Spleen (tissue), 11 donors: ENCODE measurements at regions not wholly inside any gene's neighbourhood (a gene's known extent, or its start where the extent isn't known, plus 50 kb on each side); places are given as distances from the start of the nearest gene placed in this dataset.

ENCODE experiments used
- DNase-seq: peaks from one replicate; pipeline ENCODE4 v3.0.0-alpha.2; 2020
- H3K27ac ChIP-seq, 8 donors: fragments of 200-600 bp; sonication (generic) in 7 of 8; 1 replicate in 4 of 8; 2 replicates in 4 of 8; pipeline versions ENCODE4 v1.5.0 to v1.8.0; 2016 to 2021; ENCODE audit warnings: inconsistent platforms in 4 of 8, mild to moderate bottlenecking in 4 of 8, moderate library complexity in 1 of 8
- H3K27me3 ChIP-seq, 7 donors: fragments of 200-600 bp; sonication (generic) in 6 of 7; replicated peaks in 1 of 7; 1 replicate in 4 of 7; 2 replicates in 3 of 7; pipeline versions ENCODE4 v1.5.0 to v1.8.0; 2016 to 2021; ENCODE audit warnings: inconsistent platforms in 3 of 7, mild to moderate bottlenecking in 1 of 7
- H3K36me3 ChIP-seq, 6 donors: fragments of 200-600 bp; sonication (generic) in 5 of 6; 1 replicate in 4 of 6; 2 replicates in 2 of 6; pipeline versions ENCODE4 v1.5.0 to v1.8.0; 2016 to 2021; ENCODE audit warnings: inconsistent platforms in 2 of 6
- H3K4me1 ChIP-seq, 6 donors: fragments of 200-600 bp; sonication (generic) in 5 of 6; 1 replicate in 3 of 6; 2 replicates in 3 of 6; pipeline versions ENCODE4 v1.5.0 to v1.8.0; 2016 to 2021; ENCODE audit warnings: inconsistent platforms in 3 of 6
- H3K4me3 ChIP-seq, 8 donors: fragments of 200-600 bp; sonication (generic) in 7 of 8; 1 replicate in 4 of 8; 2 replicates in 4 of 8; pipeline versions ENCODE4 v1.5.0 to v1.8.0; 2016 to 2021; ENCODE audit warnings: inconsistent platforms in 4 of 8, mild to moderate bottlenecking in 4 of 8, moderate library complexity in 2 of 8
- H3K9me3 ChIP-seq, 8 donors: fragments of 200-600 bp; sonication (generic) in 7 of 8; 1 replicate in 4 of 8; 2 replicates in 4 of 8; pipeline versions ENCODE4 v1.5.0 to v1.8.0; 2016 to 2021; ENCODE audit warnings: inconsistent platforms in 4 of 8
- CTCF ChIP-seq, 11 experiments: fragments of 200-600 bp in 7 of 11; fragments of 450-650 bp in 4 of 11; sonication (generic) in 4 of 11; IDR thresholded peaks in 8 of 11; conservative IDR thresholded peaks in 3 of 11; 1 replicate in 7 of 11; 2 replicates in 4 of 11; pipeline versions ENCODE4 v1.4.0 to v1.8.0; 2016 to 2021; ENCODE audit warnings: antibody characterized with exemption in 11 of 11, inconsistent platforms in 4 of 11, mild to moderate bottlenecking in 1 of 11
- POLR2A ChIP-seq, 3 donors: fragments of 450-650 bp; IDR thresholded peaks; one replicate each; pipeline ENCODE4 v1.5.1; 2017; ENCODE audit warnings: antibody characterized with exemption in 3 of 3, mild to moderate bottlenecking in 1 of 3
- POLR2AphosphoS5 ChIP-seq, 3 donors: sonication (generic); formaldehyde crosslinking; IDR thresholded peaks; one replicate each; pipeline ENCODE4 v1.5.1; 2017; ENCODE audit warnings: antibody characterized with exemption in 3 of 3
- WGBS, 5 donors: extraction: QIAGEN DNeasy Blood & Tissue Kit in 3 of 5; methylation state at CpG; one replicate each; pipeline versions ENCODE4 v1.1.5 to v1.1.7; 2013 to 2018; 5-methylcytosine and 5-hydroxymethylcytosine counted together
- intact Hi-C: fragments of 100-400 bp; cut with DNase I; formaldehyde crosslinking; loops from one replicate; pipeline ENCODE4 v1.15.0; 2023; ENCODE audit warnings: low total_unique reads
- donor health status: healthy with polysubstance abuse.
- donor health status: DM: no; HTN: no; CAD: no; lungs with moderate emphysema.
- donor health status: DM: no; HTN: no; CAD: no.
- donor health status: Bipolar disorder and iron deficiency.
- donor health status: healthy.
- donor health status: DM: no; HTN: no; CAD: no.
- donor health status: DM: yes; HTN: yes; CAD: no.

GRCh38 chr6:141744971-141745370 is 387.8 kb upstream of the GJE1 start:
- Histone ChIP-seq H3K9me3 (peaks cover 0 to 5% (median 0%) of the 10 kb centered on the region in 8 donors), H3K4me3 (no peak overlapping the region), H3K36me3 (no peaks in the 10 kb centered on the region), H3K27ac (no peak overlapping the region), H3K27me3 (no peaks in the 10 kb centered on the region), H3K4me1 (no peaks in the 10 kb centered on the region)
- TF ChIP-seq POLR2AphosphoS5 (IDR thresholded peaks at IDR 0.05) = no peak
- TF ChIP-seq POLR2A (IDR thresholded peaks at IDR 0.05) = no peak
- no peak for TF ChIP-seq CTCF (IDR thresholded peaks at IDR 0.05 in 8 of 11, conservative IDR thresholded peaks at IDR 0.05 in 3 of 11)
- no peak for DNase-seq
- intact Hi-C loops = no loop called here
- WGBS, 5 donors = 34 to 56% (median 44%) methylated on average over 3 of the region's 3 CpGs

- H3K4me1 ChIP-seq = no peaks in the 10 kb centered on the region
- no peak overlapping the region for H3K27ac ChIP-seq
- no peak overlapping the region for H3K4me3 ChIP-seq
- DNase-seq = no peak
- H3K9me3 ChIP-seq = peaks cover 0 to 5% (median 0%) of the 10 kb centered on the region in 8 donors
- intact Hi-C loops = no loop called here
- no peaks in the 10 kb centered on the region for H3K36me3 ChIP-seq
- WGBS, 5 donors = 74 to 83% (median 77%) methylated on average over 2 of the region's 2 CpGs
- TF ChIP-seq POLR2AphosphoS5 (IDR thresholded peaks at IDR 0.05) = no peak
- TF ChIP-seq POLR2A (IDR thresholded peaks at IDR 0.05) = no peak
- TF ChIP-seq CTCF (IDR thresholded peaks at IDR 0.05 in 8 of 11, conservative IDR thresholded peaks at IDR 0.05 in 3 of 11) = no peak
- no peaks in the 10 kb centered on the region for H3K27me3 ChIP-seq
Observed at GRCh38 chr6:141744194-141744925, 388.4 kb upstream of the GJE1 start.

- Histone ChIP-seq H3K4me3 (no peak overlapping the region), H3K36me3 (no peaks in the 10 kb centered on the region), H3K4me1 (no peaks in the 10 kb centered on the region), H3K27me3 (no peaks in the 10 kb centered on the region), H3K27ac (no peak overlapping the region), H3K9me3 (no peaks in the 10 kb centered on the region)
- TF ChIP-seq POLR2A (IDR thresholded peaks at IDR 0.05) = no peak
- TF ChIP-seq POLR2AphosphoS5 (IDR thresholded peaks at IDR 0.05) = no peak
- TF ChIP-seq CTCF (IDR thresholded peaks at IDR 0.05 in 8 of 11, conservative IDR thresholded peaks at IDR 0.05 in 3 of 11) = no peak
- intact Hi-C loops = no loop called here
- DNase-seq = no peak
- 65 to 72% (median 67%) methylated on average over 3 of the region's 3 CpGs for WGBS, 5 donors
Observed at GRCh38 chr6:141736104-141736503, 396.6 kb upstream of the GJE1 start.

GRCh38 chr6:141735126-141735525 is 397.6 kb upstream of the GJE1 start:
- Histone ChIP-seq H3K4me3 (no peak overlapping the region), H3K36me3 (no peaks in the 10 kb centered on the region), H3K27me3 (no peaks in the 10 kb centered on the region), H3K9me3 (no peaks in the 10 kb centered on the region), H3K4me1 (no peaks in the 10 kb centered on the region), H3K27ac (no peak overlapping the region)
- no peak for TF ChIP-seq CTCF (IDR thresholded peaks at IDR 0.05 in 8 of 11, conservative IDR thresholded peaks at IDR 0.05 in 3 of 11)
- no peak for TF ChIP-seq POLR2AphosphoS5 (IDR thresholded peaks at IDR 0.05)
- no peak for TF ChIP-seq POLR2A (IDR thresholded peaks at IDR 0.05)
- DNase-seq = no peak
- intact Hi-C loops = no loop called here
